NCI-H187 treated with DMSO at 0.1 percent for 48 hours (cell line): ENCODE measurements at regions not wholly inside any gene's neighbourhood (a gene's known extent, or its start where the extent isn't known, plus 50 kb on each side); places are given as distances from the start of the nearest gene placed in this dataset.
"Not testable (repeated sequence)": the region's sequence is repeated elsewhere in the genome, so short reads cannot be mapped to it uniquely, and the experiment has no call there.

Experiments used
- DNase-seq: peaks from one replicate; lab custom pipeline; 2025; lab: John Stamatoyannopoulos, UW

DNA sequence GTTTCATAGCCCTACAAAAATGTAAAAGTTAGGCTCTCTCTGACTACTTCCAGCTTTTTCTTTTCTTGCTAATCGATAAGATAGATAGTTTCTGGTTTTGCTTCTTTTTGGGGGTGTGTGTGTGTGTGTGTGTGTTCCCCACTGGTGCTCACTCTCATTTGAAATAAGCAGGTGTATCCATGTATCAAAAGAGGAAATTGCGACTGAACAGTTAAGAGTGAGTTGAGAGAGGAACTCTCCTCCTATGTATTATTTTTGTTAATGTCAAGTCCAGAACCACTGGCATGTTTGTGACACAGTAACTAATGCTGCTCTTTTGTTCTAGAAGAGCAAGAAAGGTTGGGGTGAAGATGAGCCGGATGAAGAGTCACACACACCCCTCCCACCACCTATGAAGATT is 96.7 kb upstream of the UMPS start:
- no peak for DNase-seq

GRCh38 chr3:124634210-124635168 is 95.8 kb upstream of the UMPS start:
- no peak for DNase-seq

- no peak for DNase-seq
Measured at GRCh38 chr3:124635169-124635539, 95.1 kb upstream of the UMPS start.

DNA sequence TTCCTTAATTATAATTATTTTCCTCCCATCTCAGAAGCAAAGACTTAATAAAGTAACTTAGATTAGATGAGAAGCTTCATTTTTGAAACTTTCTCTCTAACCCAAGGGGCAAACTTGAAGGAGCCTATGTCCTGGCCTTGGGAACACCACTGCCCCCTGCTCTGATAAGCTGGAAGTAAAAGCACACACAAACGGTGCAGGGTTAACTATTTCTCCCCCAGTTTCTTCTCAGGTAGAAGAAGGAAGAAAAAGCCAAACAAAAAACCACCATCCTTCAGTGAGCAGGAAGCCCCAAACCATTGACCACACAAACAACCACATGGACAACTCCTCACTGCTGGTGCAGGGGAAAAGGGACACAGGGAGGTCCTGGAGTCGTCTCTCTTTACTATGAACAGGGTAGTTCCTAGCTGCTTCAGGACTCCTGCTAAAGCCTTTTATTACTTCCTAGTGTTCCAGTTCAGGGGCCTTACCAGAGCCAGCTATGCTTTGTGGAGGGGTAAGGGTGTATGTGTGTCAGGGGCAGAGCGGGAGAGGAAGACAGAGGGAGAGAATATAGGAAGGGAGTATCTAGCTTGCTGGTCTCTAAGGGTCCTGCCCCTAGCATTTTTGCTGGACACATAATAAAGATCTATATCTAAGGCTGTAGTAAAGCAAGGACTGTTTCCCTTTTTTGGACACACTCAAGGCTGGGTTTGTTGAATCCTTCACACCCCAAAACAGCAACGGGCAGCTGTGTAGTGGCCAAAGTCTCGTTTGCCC is 94.0 kb upstream of the UMPS start:
- DNase-seq = no peak

DNA sequence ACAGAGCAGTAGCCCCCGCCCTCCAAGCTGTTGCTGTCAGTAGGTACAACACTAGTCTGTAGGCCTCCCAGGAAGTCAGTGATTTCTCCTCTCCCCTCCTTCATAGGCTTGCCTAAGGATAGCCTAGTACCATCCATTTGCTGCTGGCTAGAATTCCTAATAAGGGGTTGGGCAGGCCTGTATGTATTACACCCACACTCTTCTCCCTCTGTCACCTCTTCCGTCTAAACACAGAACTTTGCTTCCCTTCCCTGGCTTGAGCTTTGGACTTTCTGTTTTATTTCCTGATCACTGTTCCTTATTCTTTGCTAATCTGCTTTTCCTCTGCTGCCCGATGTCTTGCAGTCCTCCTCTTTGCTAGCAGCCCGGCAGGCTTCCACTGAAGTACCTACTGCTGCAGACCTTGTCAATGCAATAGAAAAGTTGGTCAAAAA is 93.4 kb upstream of the UMPS start:
- DNase-seq = no peak

- no peak for DNase-seq
Measured at GRCh38 chr3:124639406-124640237, 90.6 kb upstream of the UMPS start.

- DNase-seq = no peak
Measured at GRCh38 chr3:124640635-124641306, 89.5 kb upstream of the UMPS start.

DNA sequence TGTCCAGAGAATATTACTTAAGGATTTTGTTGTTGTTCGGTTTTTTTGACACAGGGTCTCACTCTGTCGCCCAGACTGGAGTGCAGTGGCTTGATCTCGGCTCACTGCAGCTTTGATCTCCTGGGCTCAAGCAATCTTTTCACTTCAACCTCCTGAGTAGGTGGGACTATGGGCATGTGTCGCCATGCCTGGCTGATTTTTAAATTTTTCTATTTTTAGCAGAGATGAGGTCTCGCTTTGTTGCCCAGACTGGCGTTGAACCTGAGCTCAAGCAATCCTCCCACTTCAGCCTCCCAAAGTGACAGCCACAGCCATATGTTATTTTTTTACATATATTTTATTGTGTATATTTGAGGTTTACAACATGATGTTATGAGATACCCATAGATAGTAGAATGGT is 86.8 kb upstream of the UMPS start:
- no peak for DNase-seq

DNA sequence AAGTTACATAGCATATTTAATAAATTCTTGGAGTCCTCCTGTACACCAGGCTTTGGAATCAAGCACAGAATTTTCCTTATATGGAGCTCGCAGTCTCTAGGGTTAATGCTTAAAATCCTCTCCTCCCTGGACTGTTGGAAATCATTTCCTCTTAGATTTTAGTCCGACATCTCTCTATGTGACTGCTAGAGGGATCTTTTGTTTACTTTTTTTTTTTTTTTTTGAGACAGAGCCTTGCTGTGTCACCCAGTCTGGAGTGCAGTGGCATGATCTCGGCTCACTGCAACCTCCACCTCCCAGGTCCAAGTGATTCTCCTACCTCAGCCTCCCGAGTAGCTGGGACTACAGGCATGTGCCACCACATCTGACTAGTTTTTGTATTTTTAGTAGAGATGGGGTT is 84.1 kb upstream of the UMPS start:
- DNase-seq = not testable (repeated sequence)

GRCh38 chr3:124648551-124648950 is 81.7 kb upstream of the UMPS start:
- DNase-seq = no peak

DNA sequence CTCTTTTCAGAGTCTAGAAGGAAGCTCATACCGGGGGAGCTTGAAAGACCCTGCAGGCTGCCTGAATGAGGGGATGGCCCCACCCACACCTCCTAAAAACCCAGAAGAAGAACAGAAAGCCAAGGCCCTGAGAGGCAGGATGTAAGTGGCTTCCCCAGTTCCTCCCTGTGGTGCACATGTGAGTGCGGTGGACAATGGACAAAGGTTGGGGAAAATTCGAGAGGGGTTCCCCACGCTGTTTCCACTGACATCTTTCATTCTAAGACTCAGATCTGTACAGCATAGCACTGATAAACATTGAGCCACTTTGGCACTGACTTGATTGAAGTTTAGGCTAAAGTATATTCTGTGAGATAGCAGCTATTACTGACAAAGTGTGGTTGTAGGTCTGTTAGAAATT is 79.5 kb upstream of the UMPS start:
- no peak for DNase-seq

- not testable (repeated sequence) for DNase-seq
Measured at GRCh38 chr3:124651416-124651815, 78.8 kb upstream of the UMPS start.

DNA sequence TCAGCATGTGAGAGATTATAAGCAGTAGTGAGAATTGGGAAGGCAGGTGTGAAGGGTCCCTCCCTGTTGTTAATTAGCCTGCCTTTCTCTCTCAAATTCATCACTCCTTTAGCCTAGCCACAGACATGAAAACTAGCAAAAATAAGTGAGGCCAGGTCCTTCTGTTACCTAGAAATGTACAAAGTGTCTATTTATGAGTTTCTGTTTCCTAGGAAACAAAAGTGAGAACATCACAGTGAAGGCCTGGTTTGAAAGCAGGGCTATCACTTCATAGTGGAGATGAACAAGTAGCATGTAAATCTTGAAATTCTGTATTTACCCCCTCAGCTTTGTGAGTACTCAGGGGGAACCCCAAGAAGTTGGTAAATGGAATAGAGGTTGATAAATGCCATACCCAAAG is 78.2 kb upstream of the UMPS start:
- DNase-seq = no peak

GRCh38 chr3:124653071-124653796 is 77.0 kb upstream of the UMPS start:
- DNase-seq = no peak

GRCh38 chr3:124653797-124654469 is 76.3 kb upstream of the UMPS start:
- no peak for DNase-seq

GRCh38 chr3:124654470-124654845 is 75.8 kb upstream of the UMPS start:
- DNase-seq = no peak

DNA sequence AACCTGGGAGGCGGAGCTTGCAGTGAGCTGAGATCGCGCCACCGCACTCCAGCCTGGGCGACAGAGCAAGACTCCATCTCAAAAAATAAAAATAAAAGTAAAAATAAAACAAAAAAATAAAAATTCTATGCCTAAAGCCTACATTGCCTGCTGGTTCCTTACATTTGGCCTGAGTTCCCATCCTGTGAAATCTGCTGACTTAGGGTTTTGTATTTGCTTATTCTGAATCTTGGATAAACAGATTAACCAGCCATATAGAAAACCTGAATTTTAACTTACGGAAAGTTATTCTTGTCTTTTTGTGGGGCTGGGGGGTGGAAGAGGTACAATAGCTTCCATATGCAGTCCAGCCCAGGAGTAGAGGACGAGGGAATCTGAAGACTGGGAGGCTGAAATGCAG is 73.7 kb upstream of the UMPS start:
- no peak for DNase-seq

GRCh38 chr3:124657138-124657537 is 73.1 kb upstream of the UMPS start:
- no peak for DNase-seq

- DNase-seq = no peak
Measured at GRCh38 chr3:124658270-124658669, 72.0 kb upstream of the UMPS start.

GRCh38 chr3:124659175-124659574 is 71.1 kb upstream of the UMPS start:
- no peak for DNase-seq

- DNase-seq = no peak
Measured at GRCh38 chr3:124660599-124660998, 69.7 kb upstream of the UMPS start.
